ENCODE measurements at regions not wholly inside any gene's neighbourhood (a gene's known extent, or its start where the extent isn't known, plus 50 kb on each side); places are given as distances from the start of the nearest gene placed in this dataset.
"Not testable (repeated sequence)": the region's sequence is repeated elsewhere in the genome, so short reads cannot be mapped to it uniquely, and the experiment has no call there.

DNA sequence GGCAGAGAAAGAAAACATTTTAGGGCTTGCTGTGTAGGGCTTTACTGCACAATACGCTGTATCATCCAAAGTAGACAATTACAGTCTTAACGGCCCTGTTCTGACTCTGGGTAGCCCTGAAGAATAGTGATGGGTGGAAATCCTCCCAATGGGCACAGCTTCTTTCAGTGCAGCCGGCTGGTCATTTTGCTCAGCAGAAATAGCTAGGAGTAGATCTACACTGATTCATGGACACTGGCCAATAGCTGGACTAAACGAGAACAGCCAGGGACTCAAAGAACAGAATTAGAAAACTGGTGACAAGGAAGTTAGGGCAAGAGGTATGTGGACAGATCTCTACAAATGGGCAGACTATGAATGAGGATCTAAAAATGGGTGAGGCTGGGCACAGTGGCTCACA lies 69.3 kb downstream of the IARS1 start:
- TF ChIP-seq, protein P1, sequence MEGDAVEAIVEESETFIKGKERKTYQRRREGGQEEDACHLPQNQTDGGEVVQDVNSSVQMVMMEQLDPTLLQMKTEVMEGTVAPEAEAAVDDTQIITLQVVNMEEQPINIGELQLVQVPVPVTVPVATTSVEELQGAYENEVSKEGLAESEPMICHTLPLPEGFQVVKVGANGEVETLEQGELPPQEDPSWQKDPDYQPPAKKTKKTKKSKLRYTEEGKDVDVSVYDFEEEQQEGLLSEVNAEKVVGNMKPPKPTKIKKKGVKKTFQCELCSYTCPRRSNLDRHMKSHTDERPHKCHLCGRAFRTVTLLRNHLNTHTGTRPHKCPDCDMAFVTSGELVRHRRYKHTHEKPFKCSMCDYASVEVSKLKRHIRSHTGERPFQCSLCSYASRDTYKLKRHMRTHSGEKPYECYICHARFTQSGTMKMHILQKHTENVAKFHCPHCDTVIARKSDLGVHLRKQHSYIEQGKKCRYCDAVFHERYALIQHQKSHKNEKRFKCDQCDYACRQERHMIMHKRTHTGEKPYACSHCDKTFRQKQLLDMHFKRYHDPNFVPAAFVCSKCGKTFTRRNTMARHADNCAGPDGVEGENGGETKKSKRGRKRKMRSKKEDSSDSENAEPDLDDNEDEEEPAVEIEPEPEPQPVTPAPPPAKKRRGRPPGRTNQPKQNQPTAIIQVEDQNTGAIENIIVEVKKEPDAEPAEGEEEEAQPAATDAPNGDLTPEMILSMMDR (IDR thresholded peaks at IDR 0.05; ENCODE audit: low read depth, low read length, missing control alignments): no peak
- DNase-seq (ENCODE audit: extremely low read depth, low read depth): no peak
- no peak overlapping the region for H3K4me3 ChIP-seq (replicated peaks; ENCODE audit: low read depth, low read length)

DNA sequence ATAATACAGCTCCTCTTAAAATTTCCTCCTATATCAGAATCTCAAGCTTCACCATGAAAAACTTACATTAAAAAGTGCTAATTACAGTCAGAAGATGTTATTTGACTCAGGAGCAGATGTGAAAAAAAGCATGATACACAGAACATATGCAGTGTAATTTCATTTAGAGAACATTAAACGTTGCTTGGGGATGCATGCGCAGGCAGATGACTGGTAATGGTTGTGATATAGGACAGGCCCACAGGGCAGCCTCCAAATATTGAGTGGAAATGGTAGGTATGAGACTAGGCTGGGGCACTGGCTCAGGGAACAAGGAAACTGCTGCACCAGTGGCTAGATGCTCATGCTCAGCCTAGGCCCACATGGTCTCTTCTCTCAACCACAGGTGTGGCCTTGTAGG lies 69.7 kb downstream of the IARS1 start:
- TF ChIP-seq, protein P1 (IDR thresholded peaks at IDR 0.05; ENCODE audit: low read depth, low read length, missing control alignments): no peak
- H3K4me3 ChIP-seq (replicated peaks; ENCODE audit: low read depth, low read length): no peak overlapping the region
- DNase-seq (ENCODE audit: extremely low read depth, low read depth): no peak

DNA sequence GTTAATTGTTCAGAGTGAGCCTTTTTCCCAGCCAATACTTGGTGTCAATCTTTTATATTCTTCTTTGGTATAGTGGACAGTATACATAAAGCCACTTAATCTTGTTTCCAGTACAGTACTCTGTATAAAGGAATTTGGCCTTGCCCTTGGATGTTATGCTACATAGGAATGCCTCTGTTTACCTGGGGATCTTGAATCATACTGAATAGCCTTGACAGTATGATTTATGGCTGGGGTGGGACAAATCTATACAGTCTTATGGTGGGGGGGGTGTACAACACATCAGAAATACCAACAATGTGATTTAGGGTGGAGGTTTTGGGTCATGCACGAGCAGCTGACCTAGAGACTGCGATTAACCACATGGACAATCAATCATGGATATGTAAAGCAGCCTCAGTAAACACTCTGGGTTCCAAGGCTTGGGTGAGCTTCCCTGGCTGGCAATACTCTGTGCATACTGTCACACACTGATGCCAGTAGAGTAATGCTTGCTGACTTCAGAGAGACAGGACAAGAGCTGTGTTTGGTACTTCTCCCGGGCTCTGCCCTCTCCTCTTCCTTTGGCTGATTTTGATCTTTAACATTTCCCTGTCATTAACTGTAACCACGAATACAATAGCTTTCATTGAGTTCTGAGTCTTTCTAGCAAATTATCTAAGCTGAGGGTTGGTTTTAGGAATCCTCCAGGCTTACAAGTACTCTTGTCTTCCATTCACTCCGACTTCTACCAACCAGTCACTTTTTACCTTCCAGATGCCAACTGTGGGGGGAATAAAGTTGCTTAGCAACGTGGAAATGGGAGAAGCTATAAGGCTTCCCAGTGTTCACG lies 84.6 kb downstream of the IARS1 start:
- TF ChIP-seq, protein P1 (IDR thresholded peaks at IDR 0.05; ENCODE audit: low read depth, low read length, missing control alignments): no peak
- no peak for DNase-seq (ENCODE audit: extremely low read depth, low read depth)

DNA sequence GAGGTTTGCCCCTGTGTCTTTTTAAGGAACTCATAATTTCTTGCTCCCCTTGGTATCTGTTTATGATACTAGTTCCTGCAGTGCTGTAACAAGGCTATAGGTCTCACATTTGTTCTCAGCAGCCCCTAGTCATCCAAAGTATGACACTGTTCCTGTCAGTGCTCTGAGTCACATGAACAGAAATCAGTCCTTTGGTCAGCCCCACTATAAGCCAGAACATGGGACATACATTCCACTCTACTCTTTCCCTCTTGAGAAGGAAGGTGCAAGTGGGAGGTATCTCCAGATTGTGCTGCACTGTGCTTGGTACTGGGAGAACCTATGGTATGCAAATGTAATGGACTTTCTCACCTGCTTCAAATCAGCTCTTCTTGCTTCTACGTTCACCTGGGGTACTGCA lies 87.0 kb downstream of the IARS1 start:
- TF ChIP-seq, protein P1 (IDR thresholded peaks at IDR 0.05; ENCODE audit: low read depth, low read length, missing control alignments): no peak
- no peak overlapping the region for H3K4me3 ChIP-seq (replicated peaks; ENCODE audit: low read depth, low read length)
- DNase-seq (ENCODE audit: extremely low read depth, low read depth): no peak

More for the DNA sequence above, 84.6 kb downstream of the IARS1 start:
- H3K4me3 ChIP-seq (replicated peaks; ENCODE audit: low read depth, low read length): no peak overlapping the region

DNA sequence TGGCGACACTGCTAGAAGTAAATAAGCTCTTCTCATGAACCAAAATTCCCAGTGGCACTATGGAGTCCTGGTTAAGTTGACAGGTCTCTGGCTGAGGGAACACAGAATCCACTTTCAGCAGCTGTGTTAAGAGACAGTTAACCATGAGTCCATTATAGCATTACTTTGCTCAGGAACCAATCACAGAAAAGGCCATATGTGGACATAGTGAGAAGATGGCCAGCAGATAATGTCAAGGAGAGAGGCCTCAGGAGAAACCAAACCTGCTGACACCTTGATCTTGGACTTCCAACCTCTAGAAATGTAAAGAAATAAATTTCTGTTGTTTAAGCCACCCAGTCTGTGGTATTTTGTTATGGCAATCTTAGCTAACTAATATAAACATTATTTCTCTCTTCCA lies 88.7 kb upstream of the SPTLC1 start:
- H3K4me3 ChIP-seq (replicated peaks; ENCODE audit: low read depth, low read length): not testable (repeated sequence)

DNA sequence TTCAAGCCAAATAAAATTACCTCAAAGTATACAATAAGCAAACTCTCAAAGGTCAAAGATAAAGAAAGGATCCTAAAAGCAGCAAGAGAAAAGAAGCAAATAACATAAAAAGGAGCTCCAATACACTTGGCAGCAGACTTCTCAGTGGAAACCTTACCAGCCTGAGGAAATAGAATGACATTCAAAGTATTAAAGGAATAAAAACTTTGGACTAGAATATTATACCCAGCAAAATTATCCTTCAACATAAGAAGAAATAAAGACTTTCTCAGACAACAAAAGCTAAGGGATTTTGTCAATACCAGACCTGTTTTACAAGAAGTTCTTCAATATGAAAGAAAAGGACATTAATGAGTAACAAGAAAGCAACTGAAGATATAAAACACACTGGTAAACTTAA lies 83.0 kb upstream of the SPTLC1 start:
- not testable (repeated sequence) for DNase-seq (ENCODE audit: extremely low read depth, low read depth); H3K4me3 ChIP-seq (replicated peaks; ENCODE audit: low read depth, low read length)

More for the DNA sequence above, 88.7 kb upstream of the SPTLC1 start:
- not testable (repeated sequence) for DNase-seq (ENCODE audit: extremely low read depth, low read depth)

DNA sequence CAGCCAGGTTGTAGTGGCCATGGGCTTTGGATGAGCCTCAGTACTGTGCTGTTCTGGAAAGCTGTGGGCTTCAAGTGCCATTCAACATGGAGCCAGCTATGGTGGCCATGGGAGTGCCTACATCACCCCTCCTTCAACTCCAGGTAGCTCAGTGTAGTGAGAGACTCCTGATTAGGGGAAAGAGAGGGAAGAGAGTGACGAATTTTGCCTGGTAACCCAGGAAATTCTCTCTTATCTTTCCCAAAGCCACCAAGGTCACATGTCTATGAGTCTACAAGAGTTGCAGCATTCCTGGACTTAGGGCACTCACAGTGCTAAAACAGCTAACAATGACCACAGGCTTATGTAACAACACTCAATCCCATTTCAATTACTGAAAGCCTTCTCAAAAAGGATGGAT lies 81.7 kb upstream of the SPTLC1 start:
- no peak for DNase-seq (ENCODE audit: extremely low read depth, low read depth)
- no peak overlapping the region for H3K4me3 ChIP-seq (replicated peaks; ENCODE audit: low read depth, low read length)
- TF ChIP-seq, protein P1 (IDR thresholded peaks at IDR 0.05; ENCODE audit: low read depth, low read length, missing control alignments): no peak

DNA sequence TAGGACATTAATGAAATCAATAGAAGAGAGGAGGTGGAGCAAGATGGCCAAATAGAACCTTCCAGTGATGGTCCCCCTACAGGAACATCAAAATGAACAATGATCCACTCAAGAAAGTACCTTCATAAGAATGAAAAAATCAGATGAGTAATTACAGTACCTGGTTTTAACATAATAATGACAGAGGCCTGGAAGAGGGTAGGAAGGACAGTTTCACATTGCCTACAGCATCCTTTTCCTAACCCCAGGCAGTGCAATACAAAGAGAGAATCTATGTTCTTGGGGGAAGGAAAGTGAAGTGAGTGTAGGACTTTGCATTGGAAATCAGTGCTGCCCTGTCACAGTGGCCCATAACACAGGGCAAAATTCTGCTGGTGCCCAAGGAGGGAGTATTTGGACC lies 81.2 kb upstream of the SPTLC1 start:
- H3K4me3 ChIP-seq (replicated peaks; ENCODE audit: low read depth, low read length): no peak overlapping the region
- no peak for DNase-seq (ENCODE audit: extremely low read depth, low read depth)
- TF ChIP-seq, protein P1 (IDR thresholded peaks at IDR 0.05; ENCODE audit: low read depth, low read length, missing control alignments): no peak

All from HFF-Myc (cell line).